SW 1271 (cell line): ENCODE measurements at regions not wholly inside any gene's neighbourhood (a gene's known extent, or its start where the extent isn't known, plus 50 kb on each side); places are given as distances from the start of the nearest gene placed in this dataset.
"Not testable (repeated sequence)": the region's sequence is repeated elsewhere in the genome, so short reads cannot be mapped to it uniquely, and the experiment has no call there.

Experiments used
- DNase-seq, 2 experiments: peaks; one replicate each; lab custom pipeline; 2025; lab: John Stamatoyannopoulos, UW

- DNase-seq, result no peak
Measured at GRCh38 chr4:138113819-138114400, 128.2 kb downstream of the SLC7A11 start.

- DNase-seq, result not testable (repeated sequence)
Measured at GRCh38 chr4:138112890-138113289, 129.3 kb downstream of the SLC7A11 start.

GRCh38 chr4:138112389-138112788 is 129.8 kb downstream of the SLC7A11 start:
- DNase-seq, result no peak

GRCh38 chr4:138111462-138112000 is 130.6 kb downstream of the SLC7A11 start:
- no peak for DNase-seq

GRCh38 chr4:138110815-138111214 is 131.3 kb downstream of the SLC7A11 start:
- DNase-seq, result no peak

- no peak for DNase-seq
Measured at GRCh38 chr4:138107023-138107422, 135.1 kb downstream of the SLC7A11 start.

- DNase-seq, result no peak
Measured at GRCh38 chr4:138105331-138105730, 136.8 kb downstream of the SLC7A11 start.

GRCh38 chr4:138104284-138104680 is 137.9 kb downstream of the SLC7A11 start:
- DNase-seq, result no peak

GRCh38 chr4:138103597-138104283 is 138.4 kb downstream of the SLC7A11 start:
- no peak for DNase-seq

- no peak for DNase-seq
Measured at GRCh38 chr4:138099385-138099784, 142.8 kb downstream of the SLC7A11 start.

- DNase-seq, result no peak
Measured at GRCh38 chr4:138097912-138098600, 144.1 kb downstream of the SLC7A11 start.

- DNase-seq, result no peak
Measured at GRCh38 chr4:138096384-138097062, 145.6 kb downstream of the SLC7A11 start.

- no peak for DNase-seq
Measured at GRCh38 chr4:138095378-138095777, 146.8 kb downstream of the SLC7A11 start.

GRCh38 chr4:138092060-138092459 is 150.1 kb downstream of the SLC7A11 start:
- DNase-seq, result peak in 1 of 2 experiments; percentile 1

- no peak for DNase-seq
Measured at GRCh38 chr4:138090918-138091676, 151.1 kb downstream of the SLC7A11 start.

- peak in 1 of 2 experiments; percentile 71 for DNase-seq
Measured at GRCh38 chr4:138090150-138090917, 151.8 kb downstream of the SLC7A11 start.

GRCh38 chr4:138088449-138089208 is 153.5 kb downstream of the SLC7A11 start:
- DNase-seq, result no peak

GRCh38 chr4:138087066-138087719 is 155.0 kb downstream of the SLC7A11 start:
- DNase-seq, result no peak

GRCh38 chr4:138086611-138087041 is 155.5 kb downstream of the SLC7A11 start:
- DNase-seq, result no peak
